ENCODE measurements at regions not wholly inside any gene's neighbourhood (a gene's known extent, or its start where the extent isn't known, plus 50 kb on each side); places are given as distances from the start of the nearest gene placed in this dataset.
"Not testable (repeated sequence)": the region's sequence is repeated elsewhere in the genome, so short reads cannot be mapped to it uniquely, and the experiment has no call there.

- DNase-seq, result no peak
Measured at GRCh38 chr14:98208211-98208611, 1063.8 kb downstream of the BCL11B start.

DNA sequence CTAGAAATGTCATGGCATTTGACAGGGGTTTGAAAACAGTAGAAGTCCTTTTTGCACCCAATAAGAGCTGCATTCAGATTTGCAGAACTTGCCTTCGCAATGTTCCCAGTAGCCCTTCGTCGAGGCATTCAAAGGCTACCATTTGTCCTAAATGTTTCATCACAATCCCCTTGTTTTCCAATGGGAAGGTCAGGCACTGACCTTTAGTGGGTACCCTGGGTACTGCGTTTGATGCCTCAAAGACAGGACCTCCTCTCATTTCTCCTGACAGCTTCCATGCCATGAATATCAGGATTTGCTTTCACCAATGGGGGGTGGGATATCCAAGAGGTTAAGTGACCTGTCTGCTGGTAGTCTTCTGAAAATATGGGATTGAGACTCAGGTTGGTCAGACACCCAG, 1063.1 kb downstream of the BCL11B start:
- DNase-seq, result no peak

DNA sequence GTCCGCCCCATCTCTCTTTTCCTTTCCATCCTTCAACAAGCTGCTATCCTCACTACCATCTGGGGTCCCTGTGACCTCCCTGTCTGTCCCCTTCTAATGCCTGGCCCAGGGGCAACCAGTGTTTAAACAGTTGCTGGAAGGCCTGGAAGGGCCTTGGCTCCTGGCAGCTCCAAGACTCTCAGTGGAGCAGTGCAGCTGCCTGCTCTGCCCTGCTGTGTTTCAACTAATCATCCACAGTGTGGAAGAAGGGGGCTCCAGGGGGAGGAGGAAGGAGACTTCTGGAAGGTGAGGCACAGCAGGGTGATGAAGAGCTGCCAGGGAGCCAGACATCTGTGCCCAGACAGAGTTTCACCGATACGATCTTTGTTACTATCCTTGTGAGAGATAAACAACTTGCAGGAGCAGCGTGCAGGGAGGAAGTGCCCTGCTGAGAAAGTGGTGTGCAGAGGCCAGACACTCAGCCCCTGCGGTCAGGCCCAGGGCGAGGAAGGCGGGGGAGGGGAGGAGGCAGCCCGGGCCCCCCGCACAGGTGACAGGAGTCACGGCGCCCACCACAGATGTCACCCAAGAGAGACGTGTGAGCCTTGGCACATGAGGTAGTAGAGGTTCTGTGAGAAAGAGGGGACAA, 1061.8 kb downstream of the BCL11B start:
- no peak for DNase-seq

- no peak for DNase-seq
Measured at GRCh38 chr14:98217530-98217929, 1054.5 kb downstream of the BCL11B start.

DNA sequence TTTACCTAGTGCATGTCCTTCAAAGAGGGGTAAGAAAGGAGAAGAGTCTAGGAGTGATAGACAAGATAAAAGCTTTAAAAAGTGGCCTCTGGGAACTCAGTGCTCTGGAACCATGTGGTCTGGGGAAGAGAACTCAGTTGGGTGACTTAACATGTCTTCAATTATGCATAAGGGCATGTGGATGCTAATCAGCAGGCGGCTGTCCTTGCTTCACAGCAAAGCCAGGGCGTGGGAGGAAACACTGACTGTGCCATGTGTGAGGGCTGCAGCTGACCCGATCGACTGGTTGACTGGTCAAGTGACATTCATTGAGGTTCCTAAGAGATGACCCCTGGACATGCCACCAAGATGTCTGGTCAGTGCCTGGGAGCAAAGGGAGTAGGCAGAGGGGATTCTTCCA, 1053.8 kb downstream of the BCL11B start:
- DNase-seq, result no peak

DNA sequence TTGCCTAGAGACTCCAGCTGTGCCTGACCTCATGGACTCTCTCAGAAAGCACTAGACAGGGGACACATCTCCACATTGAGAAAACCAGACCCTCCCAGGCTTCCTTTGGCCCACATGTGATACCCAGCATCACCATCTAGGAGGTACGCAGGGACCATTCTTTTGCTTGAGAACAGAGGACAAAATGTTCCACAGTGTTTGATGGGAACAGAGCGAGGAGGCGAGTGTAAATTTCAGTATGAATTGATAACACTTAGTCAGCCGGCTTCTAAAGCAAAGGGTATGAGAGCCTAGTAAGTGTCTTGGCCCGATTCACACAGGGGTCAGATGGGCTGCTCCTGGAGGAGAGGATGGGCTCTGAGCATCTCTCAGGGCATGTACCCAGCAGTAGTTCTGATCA, 1052.4 kb downstream of the BCL11B start:
- no peak for DNase-seq

GRCh38 chr14:98223106-98223505, 1048.9 kb downstream of the BCL11B start:
- no peak for DNase-seq

GRCh38 chr14:98223710-98224109, 1048.3 kb downstream of the BCL11B start:
- DNase-seq, result not testable (repeated sequence)

DNA sequence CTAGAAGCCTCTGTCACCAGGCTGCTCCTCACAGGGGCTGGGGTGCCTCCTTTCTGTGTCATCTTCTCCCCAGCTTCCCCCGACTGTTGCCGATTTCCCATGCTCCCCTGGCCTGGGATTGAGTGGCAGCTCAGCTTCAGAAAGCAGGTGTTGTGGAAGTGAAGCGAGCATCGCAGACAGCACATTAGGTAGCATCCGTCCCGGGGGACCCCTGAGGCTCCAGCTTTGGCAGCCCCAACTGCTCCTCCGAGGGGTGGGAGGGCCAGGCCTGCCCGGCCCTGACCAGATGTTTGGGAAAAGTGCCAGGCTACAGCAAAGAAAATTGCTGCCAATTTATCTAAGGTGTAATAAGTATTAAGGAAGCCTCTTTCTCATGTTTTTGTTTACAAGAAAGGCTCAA, 1045.6 kb downstream of the BCL11B start:
- no peak for DNase-seq

- no peak for DNase-seq
Measured at GRCh38 chr14:98227000-98227726, 1044.8 kb downstream of the BCL11B start.

DNA sequence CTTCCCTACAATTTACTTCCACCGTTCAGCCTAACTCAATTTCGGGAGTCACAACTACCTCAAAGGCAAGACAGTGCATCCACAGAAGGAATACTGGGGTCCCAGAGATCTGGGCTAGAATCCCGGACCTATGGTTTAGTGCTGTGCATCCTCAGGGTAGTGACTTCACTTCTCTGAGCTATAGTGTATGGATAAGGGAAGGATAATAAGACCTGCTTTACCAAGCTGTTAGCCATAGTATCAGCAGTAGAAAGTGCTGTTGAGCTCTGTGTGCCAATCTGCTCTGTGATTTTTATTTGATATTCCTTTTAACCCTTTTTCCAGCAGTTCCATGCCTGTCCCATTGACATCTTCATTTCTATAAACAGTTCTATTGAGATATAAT, 1044.3 kb downstream of the BCL11B start:
- DNase-seq, result no peak

- peak; percentile 62 for DNase-seq
Measured at GRCh38 chr14:98229656-98230366, 1042.2 kb downstream of the BCL11B start.

- DNase-seq, result peak; percentile 56
Measured at GRCh38 chr14:98230411-98230810, 1041.6 kb downstream of the BCL11B start.

GRCh38 chr14:98231210-98231609, 1040.8 kb downstream of the BCL11B start:
- DNase-seq, result no peak

DNA sequence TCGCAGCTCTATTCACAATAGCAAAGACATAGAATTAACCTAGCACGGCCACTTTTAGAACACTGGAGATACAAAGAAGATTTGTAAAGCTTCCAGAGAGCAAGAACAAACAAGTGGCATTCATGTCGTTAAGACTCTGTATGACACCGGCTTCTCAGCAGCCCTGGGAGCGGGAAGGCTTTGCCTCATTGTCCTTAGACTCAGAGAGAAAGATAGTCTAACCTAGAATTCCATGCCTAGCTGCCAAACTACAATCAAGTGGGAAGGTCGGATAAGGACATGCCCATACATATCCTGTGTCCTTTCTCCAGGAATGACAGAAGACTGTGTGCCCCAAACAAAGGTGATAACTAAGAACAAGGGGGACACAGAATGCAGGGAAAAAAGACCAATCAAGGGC, 1038.3 kb downstream of the BCL11B start:
- DNase-seq, result no peak

GRCh38 chr14:98234208-98234607, 1037.8 kb downstream of the BCL11B start:
- no peak for DNase-seq

GRCh38 chr14:98236314-98236713, 1035.7 kb downstream of the BCL11B start:
- DNase-seq, result no peak

- DNase-seq, result no peak
Measured at GRCh38 chr14:98237939-98238338, 1034.1 kb downstream of the BCL11B start.

GRCh38 chr14:98240376-98240775, 1031.6 kb downstream of the BCL11B start:
- DNase-seq, result no peak

GRCh38 chr14:98242903-98243302, 1029.1 kb downstream of the BCL11B start:
- no peak for DNase-seq

GRCh38 chr14:98243332-98243731, 1028.7 kb downstream of the BCL11B start:
- DNase-seq, result no peak

GRCh38 chr14:98244162-98244948, 1027.6 kb downstream of the BCL11B start:
- DNase-seq, result no peak
